Sigmoid colon (tissue), 4 donors: ENCODE measurements at regions not wholly inside any gene's neighbourhood (a gene's known extent, or its start where the extent isn't known, plus 50 kb on each side); places are given as distances from the start of the nearest gene placed in this dataset.

Experiments
- EP300 ChIP-seq, 4 donors: sonication (generic); formaldehyde crosslinking; IDR thresholded peaks; one replicate each; pipeline ENCODE4 v1.6.1; 2017; ENCODE audit warnings: antibody characterized with exemption in 4 of 4
- TF ChIP-seq, protein P1 (sequence below), 4 experiments: fragments of 450-650 bp in 3 of 4; fragments of 200-600 bp in 1 of 4; IDR thresholded peaks; one replicate each; pipeline ENCODE4 v1.5.1; 2016 to 2019; ENCODE audit warnings: antibody characterized with exemption in 4 of 4, mild to moderate bottlenecking in 3 of 4, moderate library complexity in 2 of 4

DNA sequence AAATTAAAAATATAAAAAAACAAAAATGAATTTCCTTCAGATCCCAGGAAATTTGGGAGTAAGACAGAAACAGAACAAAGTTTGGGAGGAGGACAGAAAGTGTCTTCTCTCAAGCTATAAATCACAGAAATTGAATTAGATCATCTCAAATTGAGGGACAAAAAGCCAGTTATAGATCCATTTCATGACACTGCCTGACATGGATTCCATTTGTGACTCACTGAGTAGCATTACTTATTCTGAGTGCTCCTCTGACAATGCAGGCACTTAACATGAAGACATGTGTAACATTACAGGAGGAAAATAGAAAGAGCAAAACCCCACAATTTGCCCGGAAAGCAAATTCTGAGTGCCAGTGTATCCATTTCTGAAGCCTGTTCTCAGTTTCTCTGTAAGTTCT, 63.9 kb upstream of the CREB1 start:
- TF ChIP-seq, protein P1, sequence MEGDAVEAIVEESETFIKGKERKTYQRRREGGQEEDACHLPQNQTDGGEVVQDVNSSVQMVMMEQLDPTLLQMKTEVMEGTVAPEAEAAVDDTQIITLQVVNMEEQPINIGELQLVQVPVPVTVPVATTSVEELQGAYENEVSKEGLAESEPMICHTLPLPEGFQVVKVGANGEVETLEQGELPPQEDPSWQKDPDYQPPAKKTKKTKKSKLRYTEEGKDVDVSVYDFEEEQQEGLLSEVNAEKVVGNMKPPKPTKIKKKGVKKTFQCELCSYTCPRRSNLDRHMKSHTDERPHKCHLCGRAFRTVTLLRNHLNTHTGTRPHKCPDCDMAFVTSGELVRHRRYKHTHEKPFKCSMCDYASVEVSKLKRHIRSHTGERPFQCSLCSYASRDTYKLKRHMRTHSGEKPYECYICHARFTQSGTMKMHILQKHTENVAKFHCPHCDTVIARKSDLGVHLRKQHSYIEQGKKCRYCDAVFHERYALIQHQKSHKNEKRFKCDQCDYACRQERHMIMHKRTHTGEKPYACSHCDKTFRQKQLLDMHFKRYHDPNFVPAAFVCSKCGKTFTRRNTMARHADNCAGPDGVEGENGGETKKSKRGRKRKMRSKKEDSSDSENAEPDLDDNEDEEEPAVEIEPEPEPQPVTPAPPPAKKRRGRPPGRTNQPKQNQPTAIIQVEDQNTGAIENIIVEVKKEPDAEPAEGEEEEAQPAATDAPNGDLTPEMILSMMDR (IDR thresholded peaks at IDR 0.05): no peak
- no peak for TF ChIP-seq EP300 (IDR thresholded peaks at IDR 0.05)
